ENCODE measurements at regions not wholly inside any gene's neighbourhood (a gene's known extent, or its start where the extent isn't known, plus 50 kb on each side); places are given as distances from the start of the nearest gene placed in this dataset.

- Histone ChIP-seq H3K4me3 (ENCODE audit: insufficient read depth, low read depth, low read length) (no peak overlapping the region), H4K20me1 (ENCODE audit: insufficient read depth, low read length) (no peaks in the 10 kb centered on the region), H3K36me3 (ENCODE audit: insufficient read depth, low read length) (no peaks in the 10 kb centered on the region), H3K4me2 (ENCODE audit: low read length) (no peak overlapping the region), H3K27me3 (ENCODE audit: insufficient read depth, low read length) (no peaks in the 10 kb centered on the region), H3K9me3 (ENCODE audit: insufficient read depth, low read depth, low read length) (no peaks in the 10 kb centered on the region), H3K79me2 (ENCODE audit: insufficient read depth, low read length) (no peaks in the 10 kb centered on the region), H3K4me1 (ENCODE audit: insufficient read depth, low read length) (no peaks in the 10 kb centered on the region), H3K27ac (ENCODE audit: low read depth, low read length) (no peak overlapping the region), H2AFZ (ENCODE audit: low read depth, low read length) (no peak overlapping the region), H3K9ac (ENCODE audit: low read length) (no peak overlapping the region)
- Mint-ChIP-seq H3K27me3 (ENCODE audit: low read depth, unreplicated experiment) (peaks cover 6% of the 10 kb centered on the region), H3K27ac (ENCODE audit: unreplicated experiment) (no peak overlapping the region), H3K9me3 (ENCODE audit: unreplicated experiment) (no peaks in the 10 kb centered on the region), H3K4me3 (ENCODE audit: unreplicated experiment) (no peak overlapping the region), H3K36me3 (ENCODE audit: low read depth, unreplicated experiment) (no peaks in the 10 kb centered on the region), H3K4me1 (ENCODE audit: low read depth, unreplicated experiment) (no peaks in the 10 kb centered on the region)
- FAIRE-seq, result no peak
- DNase-seq (ENCODE audit: low read depth), result peak; percentile 97
- TF ChIP-seq CTCF (IDR thresholded peaks at IDR 0.05; ENCODE audit: insufficient read depth, low read depth, low read length) (no peak), EZH2 (IDR thresholded peaks at IDR 0.05; ENCODE audit: insufficient read depth, low read length) (no peak)
Observed at GRCh38 chr3:36606871-36607765, 157.2 kb downstream of the DCLK3 start.

- Histone ChIP-seq H3K9me3 (ENCODE audit: insufficient read depth, low read depth, low read length) (no peaks in the 10 kb centered on the region), H3K9ac (ENCODE audit: low read length) (no peak overlapping the region), H3K4me3 (ENCODE audit: insufficient read depth, low read depth, low read length) (no peak overlapping the region), H3K4me2 (ENCODE audit: low read length) (no peak overlapping the region), H3K4me1 (ENCODE audit: insufficient read depth, low read length) (no peaks in the 10 kb centered on the region), H3K79me2 (ENCODE audit: insufficient read depth, low read length) (no peaks in the 10 kb centered on the region), H3K27ac (ENCODE audit: low read depth, low read length) (no peak overlapping the region), H4K20me1 (ENCODE audit: insufficient read depth, low read length) (no peaks in the 10 kb centered on the region), H3K27me3 (ENCODE audit: insufficient read depth, low read length) (no peaks in the 10 kb centered on the region), H2AFZ (ENCODE audit: low read depth, low read length) (no peak overlapping the region), H3K36me3 (ENCODE audit: insufficient read depth, low read length) (no peaks in the 10 kb centered on the region)
- no peak overlapping the region for H3K4me3 Mint-ChIP-seq (ENCODE audit: unreplicated experiment)
- TF ChIP-seq EZH2 (IDR thresholded peaks at IDR 0.05; ENCODE audit: insufficient read depth, low read length) (no peak), CTCF (IDR thresholded peaks at IDR 0.05; ENCODE audit: insufficient read depth, low read depth, low read length) (no peak)
- no peak overlapping the region for H3K27ac Mint-ChIP-seq (ENCODE audit: unreplicated experiment)
- H3K9me3 Mint-ChIP-seq (ENCODE audit: unreplicated experiment), result no peaks in the 10 kb centered on the region
- no peaks in the 10 kb centered on the region for H3K36me3 Mint-ChIP-seq (ENCODE audit: low read depth, unreplicated experiment)
- no peak for DNase-seq (ENCODE audit: low read depth)
- no peaks in the 10 kb centered on the region for H3K4me1 Mint-ChIP-seq (ENCODE audit: low read depth, unreplicated experiment)
- no peak for FAIRE-seq
- H3K27me3 Mint-ChIP-seq (ENCODE audit: low read depth, unreplicated experiment), result peaks cover 6% of the 10 kb centered on the region
Observed at GRCh38 chr3:36603423-36603822, 160.9 kb downstream of the DCLK3 start.

GRCh38 chr3:36600404-36600803, 163.9 kb downstream of the DCLK3 start:
- Histone ChIP-seq H3K4me3 (ENCODE audit: insufficient read depth, low read depth, low read length) (no peak overlapping the region), H3K4me2 (ENCODE audit: low read length) (no peak overlapping the region), H3K79me2 (ENCODE audit: insufficient read depth, low read length) (no peaks in the 10 kb centered on the region), H3K9me3 (ENCODE audit: insufficient read depth, low read depth, low read length) (no peaks in the 10 kb centered on the region), H4K20me1 (ENCODE audit: insufficient read depth, low read length) (no peaks in the 10 kb centered on the region), H3K27ac (ENCODE audit: low read depth, low read length) (no peak overlapping the region), H3K27me3 (ENCODE audit: insufficient read depth, low read length) (no peaks in the 10 kb centered on the region), H3K36me3 (ENCODE audit: insufficient read depth, low read length) (no peaks in the 10 kb centered on the region), H3K9ac (ENCODE audit: low read length) (no peak overlapping the region), H3K4me1 (ENCODE audit: insufficient read depth, low read length) (no peaks in the 10 kb centered on the region), H2AFZ (ENCODE audit: low read depth, low read length) (no peak overlapping the region)
- Mint-ChIP-seq H3K27ac (ENCODE audit: unreplicated experiment) (no peak overlapping the region), H3K9me3 (ENCODE audit: unreplicated experiment) (no peaks in the 10 kb centered on the region), H3K4me3 (ENCODE audit: unreplicated experiment) (no peak overlapping the region), H3K27me3 (ENCODE audit: low read depth, unreplicated experiment) (peaks cover 2% of the 10 kb centered on the region), H3K4me1 (ENCODE audit: low read depth, unreplicated experiment) (peaks cover 2% of the 10 kb centered on the region), H3K36me3 (ENCODE audit: low read depth, unreplicated experiment) (no peaks in the 10 kb centered on the region)
- no peak for TF ChIP-seq EZH2 (IDR thresholded peaks at IDR 0.05; ENCODE audit: insufficient read depth, low read length)
- no peak for TF ChIP-seq CTCF (IDR thresholded peaks at IDR 0.05; ENCODE audit: insufficient read depth, low read depth, low read length)
- FAIRE-seq (no peak), DNase-seq (ENCODE audit: low read depth) (no peak)

Data from astrocyte (in vitro differentiated cells and primary cell).